SK-N-SH (cell line): ENCODE measurements at regions not wholly inside any gene's neighbourhood (a gene's known extent, or its start where the extent isn't known, plus 50 kb on each side); places are given as distances from the start of the nearest gene placed in this dataset.

Experiments used
- CTCF ChIA-PET: fragments of 300-600, 350-600 bp; formaldehyde crosslinking; extraction: SDS; loops from one replicate; lab custom pipeline; 2021; lab: Yijun Ruan, JAX
- POLR2A ChIA-PET: fragments of 350-600 bp; sonication (Branson Sonifier 250); formaldehyde crosslinking; extraction: SDS; loops from one replicate; lab custom pipeline; 2020; ENCODE audit warnings: antibody characterized with exemption, inconsistent platforms; lab: Yijun Ruan, JAX
- DNase-seq: peaks from one replicate; pipeline ENCODE4 v3.0.0; 2012
- H2AFZ ChIP-seq: fragments of 200-600 bp; sonication (generic); 2 replicates; pipeline ENCODE4 v1.8.1; 2016; ENCODE audit warnings: antibody characterized with exemption, mild to moderate bottlenecking, low read depth
- H3F3A ChIP-seq: fragments of 200-600 bp; sonication (generic); replicated peaks from 2 replicates; pipeline ENCODE3; 2016; ENCODE audit warnings: antibody characterized with exemption, mild to moderate bottlenecking; ENCODE audit not compliant: insufficient read depth
- H3K27ac ChIP-seq, 2 experiments: fragments of 200-500 bp in 1 of 2; fragments of 200-600 bp in 1 of 2; sonication (Bioruptor generic) in 1 of 2; sonication (generic), shearing (Covaris generic) in 1 of 2; 2 replicates each; pipeline versions ENCODE4 v1.5.1 to v1.6.1; 2014 to 2016; ENCODE audit warnings: low read depth in 2 of 2, inconsistent platforms in 1 of 2, low read length in 1 of 2, mild to moderate bottlenecking in 1 of 2, mixed read lengths in 1 of 2
- H3K27me3 ChIP-seq: fragments of 200-600 bp; sonication (generic), shearing (Covaris generic); 2 replicates; pipeline ENCODE4 v1.6.1; 2016; ENCODE audit warnings: mixed run types; ENCODE audit not compliant: insufficient read depth
- H3K36me3 ChIP-seq, 2 experiments: fragments of 200-500 bp in 1 of 2; fragments of 200-600 bp in 1 of 2; sonication (Bioruptor generic) in 1 of 2; sonication (generic) in 1 of 2; replicated peaks in 1 of 2; 2 replicates each; pipeline versions ENCODE3 to v1.5.1; 2014 to 2016; ENCODE audit warnings: low read length in 1 of 2, mild to moderate bottlenecking in 1 of 2; ENCODE audit not compliant: insufficient read depth in 2 of 2, control insufficient read depth in 1 of 2
- H3K4me1 ChIP-seq, 2 experiments: fragments of 200-500 bp in 1 of 2; fragments of 200-600 bp in 1 of 2; sonication (Bioruptor generic) in 1 of 2; sonication (generic), shearing (Covaris generic) in 1 of 2; 2 replicates each; pipeline versions ENCODE4 v1.5.1 to v1.6.1; 2014 to 2016; ENCODE audit warnings: low read depth in 1 of 2, low read length in 1 of 2, mixed run types in 1 of 2; ENCODE audit not compliant: insufficient read depth in 2 of 2, control insufficient read depth in 1 of 2
- H3K4me2 ChIP-seq: fragments of 200-600 bp; sonication (generic), shearing (Covaris generic); 2 replicates; pipeline ENCODE4 v1.6.1; 2017; ENCODE audit warnings: mixed run types
- H3K4me3 ChIP-seq, 2 experiments: fragments of 200-500 bp in 1 of 2; fragments of 200-600 bp in 1 of 2; sonication (Bioruptor generic) in 1 of 2; sonication (generic), shearing (Covaris generic) in 1 of 2; 2 replicates each; pipeline versions ENCODE4 v1.5.1 to v1.8.1; 2014 to 2016; ENCODE audit warnings: low read depth in 2 of 2, inconsistent platforms in 1 of 2, low read length in 1 of 2, mild to moderate bottlenecking in 1 of 2, mixed read lengths in 1 of 2, moderate library complexity in 1 of 2
- H3K79me2 ChIP-seq: fragments of 200-600 bp; sonication (generic); 2 replicates; pipeline ENCODE4 v1.8.1; 2017; ENCODE audit warnings: mild to moderate bottlenecking; ENCODE audit not compliant: insufficient read depth
- H3K9ac ChIP-seq: fragments of 200-600 bp; sonication (generic); 2 replicates; pipeline ENCODE4 v1.6.1; 2017; ENCODE audit warnings: mixed run types
- H3K9me2 ChIP-seq: fragments of 200-600 bp; sonication (generic); 2 replicates; pipeline ENCODE4 v1.6.1; 2017; ENCODE audit warnings: mixed run types
- H3K9me3 ChIP-seq: fragments of 200-600 bp; sonication (generic); 2 replicates; pipeline ENCODE4 v1.6.1; 2017; ENCODE audit warnings: mixed run types, mild to moderate bottlenecking, moderate library complexity
- H4K20me1 ChIP-seq: fragments of 200-600 bp; sonication (generic); 2 replicates; pipeline ENCODE4 v1.6.1; 2017; ENCODE audit warnings: mild to moderate bottlenecking, mixed run types; ENCODE audit not compliant: insufficient read depth
- ELF1 ChIP-seq: IDR thresholded peaks from 2 replicates; pipeline ENCODE4 v1.4.0; 2012
- EP300 ChIP-seq, 2 experiments: IDR thresholded peaks; 2 replicates each; pipeline versions ENCODE4 v1.4.0 to v1.6.1; 2012; ENCODE audit warnings: borderline replicate concordance in 1 of 2, low read depth in 1 of 2, low read length in 1 of 2
- FOXJ3 ChIP-seq: sonication (generic); formaldehyde crosslinking; IDR thresholded peaks from 2 replicates; pipeline ENCODE4 v1.5.1; 2020; ENCODE audit warnings: mild to moderate bottlenecking, missing genetic modification reagents
- FOXM1 ChIP-seq: IDR thresholded peaks from 2 replicates; pipeline ENCODE4 v1.4.0; 2012; ENCODE audit warnings: low read depth, mild to moderate bottlenecking
- GABPA ChIP-seq: IDR thresholded peaks from 2 replicates; pipeline ENCODE4 v1.4.0; 2012; ENCODE audit warnings: low read depth, mild to moderate bottlenecking
- IRF3 ChIP-seq: fragments of 150-350 bp; IDR thresholded peaks from 2 replicates; pipeline ENCODE4 v1.6.1; 2016; ENCODE audit warnings: mild to moderate bottlenecking, low read depth, low read length
- JUND ChIP-seq: IDR thresholded peaks from 2 replicates; pipeline ENCODE4 v1.4.0; 2012
- MAX ChIP-seq: IDR thresholded peaks from 2 replicates; pipeline ENCODE4 v1.4.0; 2012; ENCODE audit warnings: low read depth
- MEF2A ChIP-seq: IDR thresholded peaks from 2 replicates; pipeline ENCODE4 v1.4.0; 2012; ENCODE audit warnings: low read depth, borderline replicate concordance
- NFIC ChIP-seq: IDR thresholded peaks from 2 replicates; pipeline ENCODE4 v1.4.0; 2012; ENCODE audit warnings: borderline replicate concordance
- NRF1 ChIP-seq: IDR thresholded peaks from 2 replicates; pipeline ENCODE4 v1.6.1; 2012; ENCODE audit warnings: low read depth, mild to moderate bottlenecking, low read length
- PBX3 ChIP-seq: IDR thresholded peaks from 2 replicates; pipeline ENCODE4; 2012
- POLR2AphosphoS5 ChIP-seq: IDR thresholded peaks from 2 replicates; pipeline ENCODE4 v1.6.1; 2012; ENCODE audit warnings: low read depth, low read length
- RCOR1 ChIP-seq: fragments of 150-350 bp; IDR thresholded peaks from 2 replicates; pipeline ENCODE4 v1.6.1; 2017; ENCODE audit warnings: antibody characterized with exemption, low read length
- RFX5 ChIP-seq: IDR thresholded peaks from 2 replicates; pipeline ENCODE4 v1.6.1; 2012; ENCODE audit warnings: mild to moderate bottlenecking, improper control_type of control experiment, low read length
- SMC3 ChIP-seq: IDR thresholded peaks from 2 replicates; pipeline ENCODE4 v1.6.1; 2012; ENCODE audit warnings: low read depth, low read length, improper control_type of control experiment
- TCF12 ChIP-seq: IDR thresholded peaks from 2 replicates; pipeline ENCODE4 v1.4.0; 2012
- USF1 ChIP-seq: IDR thresholded peaks from 2 replicates; pipeline ENCODE4 v1.4.0; 2012; ENCODE audit warnings: low read depth, borderline replicate concordance
- WGBS: methylation state at CpG from one replicate; pipeline ENCODE4 v1.1.6; 2017; ENCODE audit warnings: low lambda C conversion rate; 5-methylcytosine and 5-hydroxymethylcytosine counted together

GRCh38 chr2:122562775-122563174 is 807.3 kb downstream of the TSN start (continued):
- TF ChIP-seq MAX (no peak), NFIC (no peak), PBX3 (no peak), MEF2A (no peak), EP300 (IDR thresholded peaks at IDR 0.05; ENCODE audit: borderline replicate concordance in 1 of 2, low read depth in 1 of 2, low read length in 1 of 2) (no peak)
- TF ChIP-seq, all 33 proteins: peak for 0

- no peak overlapping the region for H3K4me3 ChIP-seq
- ChIA-PET POLR2A (no interaction called here), CTCF (no interaction called here)
- no peaks in the 10 kb centered on the region for H3K4me1 ChIP-seq
- no peak for TF ChIP-seq RCOR1
- TF ChIP-seq RFX5: no peak
- TF ChIP-seq JUND: no peak
- no peak for TF ChIP-seq ELF1
- TF ChIP-seq NRF1: no peak
- TF ChIP-seq SMC3: no peak
- TF ChIP-seq FOXM1: no peak
- TF ChIP-seq USF1: no peak
- no peak for TF ChIP-seq FOXJ3
- TF ChIP-seq EP300 (IDR thresholded peaks at IDR 0.05; ENCODE audit: borderline replicate concordance in 1 of 2, low read depth in 1 of 2, low read length in 1 of 2): no peak
- TF ChIP-seq TCF12: no peak
- TF ChIP-seq POLR2AphosphoS5: no peak
- no peak for TF ChIP-seq MEF2A
- no peak for TF ChIP-seq IRF3
- no peak for TF ChIP-seq GABPA
- H3K9me2 ChIP-seq: no peaks in the 10 kb centered on the region
- H2AFZ ChIP-seq: no peak overlapping the region
- H3K9ac ChIP-seq: no peak overlapping the region
- H3F3A ChIP-seq: no peaks in the 10 kb centered on the region
- no peaks in the 10 kb centered on the region for H3K36me3 ChIP-seq
- no peaks in the 10 kb centered on the region for H3K79me2 ChIP-seq
- no peak overlapping the region for H3K4me2 ChIP-seq
- no peaks in the 10 kb centered on the region for H4K20me1 ChIP-seq
- H3K27ac ChIP-seq: no peak overlapping the region
- DNase-seq: no peak
- no peaks in the 10 kb centered on the region for H3K27me3 ChIP-seq
- WGBS: 15% methylated on average over 2 of the region's 2 CpGs
- H3K9me3 ChIP-seq: peaks cover 8% of the 10 kb centered on the region; the same call in 1 of the 2 replicates
Observed at GRCh38 chr2:122563781-122564180, 808.3 kb downstream of the TSN start.
